NCI-H2107 (cell line): ENCODE measurements at regions not wholly inside any gene's neighbourhood (a gene's known extent, or its start where the extent isn't known, plus 50 kb on each side); places are given as distances from the start of the nearest gene placed in this dataset.
"Not testable (repeated sequence)": the region's sequence is repeated elsewhere in the genome, so short reads cannot be mapped to it uniquely, and the experiment has no call there.

Experiments
- DNase-seq: peaks from one replicate; lab custom pipeline; 2025; lab: John Stamatoyannopoulos, UW

DNA sequence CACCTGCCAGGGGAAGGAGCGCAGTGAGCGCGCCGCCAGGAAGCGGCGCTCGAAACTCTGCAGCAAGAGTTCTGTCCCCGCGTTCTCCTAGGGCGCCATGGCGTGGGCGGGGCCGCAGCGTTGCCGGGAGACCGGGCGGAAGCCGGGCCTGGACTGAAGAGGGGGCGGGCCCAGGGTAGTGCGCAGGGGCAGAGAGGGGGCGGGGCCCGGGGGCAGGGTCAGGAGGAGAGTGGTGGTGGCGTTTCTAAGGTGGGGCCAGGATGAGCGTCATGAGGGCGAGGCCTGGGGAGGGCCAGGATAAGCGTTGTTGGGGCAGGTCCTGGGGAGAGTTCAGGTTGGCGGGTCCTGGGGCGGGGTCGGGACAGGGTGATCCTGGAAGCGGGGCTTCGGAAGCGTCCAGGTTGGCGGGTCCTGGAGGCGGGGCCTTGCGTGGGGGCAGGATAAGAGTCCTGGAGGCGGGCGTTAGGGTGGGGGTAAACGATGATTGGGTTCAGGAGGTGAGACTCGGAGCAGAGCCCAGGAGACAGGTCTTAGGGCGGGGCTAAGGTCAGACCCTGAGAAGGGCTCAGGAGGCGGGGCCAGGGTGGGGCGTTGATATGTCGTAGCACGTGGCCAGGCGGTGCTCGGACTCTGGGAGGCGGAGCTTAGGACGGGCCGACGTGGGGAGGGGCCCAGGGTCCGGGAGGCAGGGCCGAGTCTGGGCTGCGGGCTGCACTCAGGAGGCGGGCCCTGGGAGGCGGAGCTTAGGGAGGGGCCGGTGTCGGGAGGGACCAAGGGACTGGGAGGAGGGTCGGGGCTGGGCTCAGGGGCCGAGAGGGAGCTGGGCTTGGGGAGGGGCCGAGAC is 189.4 kb downstream of the ADRA2C start:
- peak; percentile 75 for DNase-seq

DNA sequence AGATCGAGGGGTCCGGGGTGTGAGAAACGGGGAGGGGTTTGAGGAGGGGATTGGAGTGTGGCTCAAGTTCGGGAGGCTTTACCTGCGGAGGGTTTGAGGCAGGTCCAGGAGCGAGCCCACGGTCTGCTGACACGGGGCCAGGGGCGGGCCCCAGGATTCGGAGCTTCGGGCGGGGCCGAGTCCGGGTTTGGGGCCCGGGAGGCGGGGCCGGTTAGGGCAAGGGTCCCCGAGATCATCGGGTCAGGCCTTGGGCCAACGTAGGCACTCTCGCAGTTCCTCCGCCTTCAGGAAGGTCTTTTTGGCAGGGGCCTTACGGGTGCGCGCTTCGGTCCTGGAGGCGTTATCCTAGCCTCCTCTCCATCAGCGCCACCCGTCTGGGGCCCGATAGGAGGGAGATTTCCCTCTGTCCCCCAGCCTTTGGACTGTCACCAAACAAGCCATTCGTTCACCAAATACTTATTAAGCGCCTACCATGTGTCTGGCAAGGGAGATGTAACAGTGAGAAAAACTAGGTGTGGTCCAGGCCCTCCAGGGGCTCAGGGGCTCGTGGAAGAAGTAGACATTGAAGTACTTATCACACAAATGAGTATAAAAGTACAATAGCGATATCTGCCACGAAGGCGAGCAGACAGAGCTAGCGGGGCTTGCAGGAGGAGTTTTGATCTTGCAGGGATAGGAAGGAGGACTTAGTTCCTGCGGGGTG is 190.1 kb downstream of the ADRA2C start:
- DNase-seq = not testable (repeated sequence)

DNA sequence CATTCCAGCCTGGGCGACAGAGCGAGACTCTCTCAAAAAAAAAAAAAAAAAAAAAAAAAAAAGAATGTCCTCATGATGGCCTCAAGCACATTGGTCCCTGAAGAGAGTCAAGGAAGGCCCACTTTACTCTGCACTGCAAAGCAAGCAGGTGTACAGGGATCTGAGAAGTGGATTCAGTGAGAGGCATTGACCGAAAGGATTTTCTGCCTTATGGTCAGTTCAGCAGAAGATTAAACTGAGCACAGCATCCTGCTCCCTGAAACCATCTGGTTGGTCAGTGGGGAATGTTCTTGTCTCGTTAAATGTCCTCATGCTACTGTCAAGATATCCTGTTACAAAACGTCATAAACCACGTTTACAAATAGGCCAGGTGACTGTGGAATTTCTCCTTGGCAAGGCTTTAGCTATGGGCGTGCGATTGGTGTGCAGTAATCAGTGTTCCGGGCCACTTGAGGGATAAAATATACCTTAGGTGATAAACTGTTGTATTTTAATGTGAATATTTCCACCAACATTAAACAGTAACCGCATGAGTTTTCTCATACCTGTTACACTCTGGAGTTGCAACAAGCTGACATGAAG is 195.0 kb downstream of the ADRA2C start:
- not testable (repeated sequence) for DNase-seq

- not testable (repeated sequence) for DNase-seq
Measured at GRCh38 chr4:3964572-3965278, 198.5 kb downstream of the ADRA2C start.

- not testable (repeated sequence) for DNase-seq
Measured at GRCh38 chr4:3967204-3967603, 201.0 kb downstream of the ADRA2C start.

DNA sequence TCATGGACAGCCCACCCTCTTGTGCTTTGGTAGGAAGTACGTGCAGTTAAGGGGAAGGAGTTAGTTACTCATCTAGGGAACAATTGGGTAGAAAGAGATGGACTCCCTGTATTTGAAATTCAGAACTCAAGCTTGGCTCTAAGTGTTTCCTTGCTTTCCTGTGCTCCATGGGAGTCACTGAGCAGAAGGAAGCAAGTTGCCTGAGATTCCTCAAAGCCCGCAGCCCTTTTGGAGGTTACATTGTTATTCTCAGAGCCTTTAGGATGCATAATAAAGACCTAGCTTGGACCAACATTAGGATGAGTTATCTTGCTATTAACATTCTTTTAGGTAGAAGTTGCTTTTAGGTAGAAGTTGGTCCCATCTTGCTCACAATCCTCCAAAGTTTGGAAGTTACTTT is 206.4 kb downstream of the ADRA2C start:
- not testable (repeated sequence) for DNase-seq

DNA sequence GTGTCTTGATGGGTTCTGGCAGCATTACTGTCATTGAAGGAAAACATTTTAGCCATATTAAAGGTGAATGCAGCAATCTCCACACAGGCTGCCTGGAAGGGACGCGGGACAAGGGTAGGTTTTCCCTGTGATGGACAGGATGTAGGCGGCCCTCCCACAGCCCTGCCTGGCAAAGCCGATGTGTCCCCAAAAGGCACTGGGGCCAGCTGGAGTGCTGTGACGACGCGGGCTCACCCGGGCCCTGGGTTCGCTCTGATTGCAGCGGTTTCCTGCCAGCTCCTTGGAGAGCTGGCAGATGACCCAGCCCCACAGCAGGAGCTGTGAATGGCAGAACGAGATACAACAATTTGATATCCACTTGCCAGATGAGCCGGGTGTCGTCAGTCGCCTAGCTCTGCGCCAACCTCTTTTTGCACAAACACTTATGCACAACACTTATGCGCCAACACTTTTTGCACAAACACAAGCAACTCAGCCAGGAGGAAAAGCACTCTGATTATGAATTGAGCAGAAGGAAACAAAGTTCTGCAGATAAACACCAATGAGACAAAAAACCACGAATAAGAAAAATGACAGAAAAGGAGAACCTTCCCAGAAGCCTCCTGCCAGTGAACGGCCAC is 207.5 kb downstream of the ADRA2C start:
- DNase-seq = not testable (repeated sequence)

GRCh38 chr4:3983518-3984125 is 217.4 kb downstream of the ADRA2C start:
- not testable (repeated sequence) for DNase-seq

GRCh38 chr4:3984796-3985195 is 218.6 kb downstream of the ADRA2C start:
- not testable (repeated sequence) for DNase-seq

DNA sequence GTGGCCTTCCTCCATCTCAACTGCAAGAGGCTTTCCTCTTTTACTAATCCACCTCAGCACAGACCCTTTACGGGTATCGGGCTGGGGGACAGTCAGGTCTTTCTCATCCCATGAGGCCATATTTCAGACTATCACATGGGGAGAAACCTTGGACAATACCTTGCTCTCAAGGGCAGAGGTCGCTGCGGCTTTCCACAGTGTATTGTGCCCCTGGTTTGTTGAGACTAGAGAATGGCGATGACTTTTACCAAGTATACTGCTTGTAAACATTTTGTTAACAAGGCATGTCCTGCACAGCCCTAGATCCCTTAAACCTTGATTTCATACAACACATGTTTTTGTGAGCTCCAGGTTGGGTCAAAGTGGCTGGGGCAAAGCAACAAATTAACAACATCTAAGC is 220.2 kb downstream of the ADRA2C start:
- not testable (repeated sequence) for DNase-seq

GRCh38 chr4:3997386-3997785 is 229.3 kb downstream of the OTOP1 start:
- not testable (repeated sequence) for DNase-seq

- DNase-seq = not testable (repeated sequence)
Measured at GRCh38 chr4:4004036-4004435, 222.7 kb downstream of the OTOP1 start.

DNA sequence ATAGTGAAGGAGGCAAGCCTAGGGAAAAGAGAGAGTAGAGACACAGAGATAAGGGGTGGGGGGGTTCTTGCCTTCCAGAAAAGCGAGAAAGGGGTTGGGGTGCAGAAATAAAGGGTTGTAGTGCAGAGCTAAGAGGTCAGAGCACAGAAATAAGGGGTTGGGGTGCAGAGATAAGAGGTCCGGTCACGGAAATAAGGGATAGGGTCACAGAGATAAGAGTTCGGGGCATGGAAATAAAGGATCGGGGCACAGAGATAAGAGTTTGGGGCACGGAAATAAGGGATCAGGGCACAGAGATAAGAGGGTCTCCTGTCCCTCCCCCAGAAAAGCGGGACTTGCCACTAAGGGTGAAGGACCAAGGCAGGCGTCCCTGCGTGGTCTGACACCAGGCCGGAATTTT is 222.0 kb downstream of the OTOP1 start:
- DNase-seq = not testable (repeated sequence)

DNA sequence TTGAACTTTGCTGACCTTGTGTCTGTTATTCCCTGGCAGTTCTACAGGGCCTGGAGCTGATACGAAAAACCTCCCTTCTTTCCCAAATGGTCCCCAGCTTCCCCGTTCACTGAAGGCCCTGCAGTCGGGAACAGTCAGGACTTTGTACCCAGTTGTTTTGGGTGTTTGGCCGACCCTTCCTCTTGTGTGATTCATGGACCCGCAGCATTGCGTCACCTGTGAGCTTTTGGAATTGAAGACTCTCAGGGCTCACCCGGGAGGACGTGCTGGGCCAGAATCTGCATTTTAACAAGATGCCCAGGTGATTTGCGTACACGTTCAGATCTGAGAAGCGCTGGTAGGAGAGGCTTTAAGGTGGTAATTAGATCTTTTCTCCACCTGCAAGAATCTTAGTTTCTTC is 220.4 kb downstream of the OTOP1 start:
- DNase-seq = not testable (repeated sequence)

DNA sequence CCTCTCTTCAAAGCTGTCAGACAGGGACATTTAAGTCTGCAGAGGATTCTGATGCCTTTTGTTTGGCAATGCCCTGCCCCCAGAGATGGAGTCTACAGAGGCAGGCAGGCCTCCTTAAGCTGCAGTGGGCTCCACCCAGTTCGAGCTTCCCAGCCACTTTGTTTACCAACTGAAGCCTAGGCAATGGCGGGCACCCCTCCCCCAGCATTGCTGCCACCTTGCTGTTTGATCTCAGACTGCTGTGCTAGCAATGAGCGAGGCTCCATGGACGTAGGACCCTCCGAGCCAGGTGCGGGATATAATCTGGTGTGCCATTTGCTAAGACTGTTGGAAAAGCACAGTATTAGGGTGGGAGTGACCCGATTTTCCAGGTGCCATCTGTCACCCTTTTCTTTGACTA is 207.7 kb downstream of the OTOP1 start:
- not testable (repeated sequence) for DNase-seq

- DNase-seq = not testable (repeated sequence)
Measured at GRCh38 chr4:4021161-4021560, 205.6 kb downstream of the OTOP1 start.

DNA sequence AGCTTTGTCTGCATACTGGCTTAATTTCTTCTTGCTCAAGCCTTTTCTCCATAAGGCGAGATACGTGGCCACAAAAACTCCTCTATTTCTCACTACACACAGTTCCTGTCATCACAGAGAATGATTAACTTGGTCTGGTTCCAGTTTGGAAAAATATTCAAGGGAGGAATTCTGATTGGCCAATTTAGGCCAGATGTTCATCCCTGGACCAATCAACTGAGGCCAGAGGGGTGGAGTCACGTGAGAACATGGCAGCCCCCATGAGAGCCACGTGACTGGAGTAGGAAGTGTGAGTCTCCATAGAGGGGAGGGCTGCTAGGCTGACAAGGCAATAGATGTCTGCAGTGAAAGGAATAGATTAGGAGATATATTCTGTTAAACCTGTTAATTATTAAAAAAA is 200.0 kb downstream of the OTOP1 start:
- DNase-seq = not testable (repeated sequence)

- DNase-seq = not testable (repeated sequence)
Measured at GRCh38 chr4:4028752-4029151, 198.0 kb downstream of the OTOP1 start.

GRCh38 chr4:4030509-4030908 is 196.2 kb downstream of the OTOP1 start:
- not testable (repeated sequence) for DNase-seq

DNA sequence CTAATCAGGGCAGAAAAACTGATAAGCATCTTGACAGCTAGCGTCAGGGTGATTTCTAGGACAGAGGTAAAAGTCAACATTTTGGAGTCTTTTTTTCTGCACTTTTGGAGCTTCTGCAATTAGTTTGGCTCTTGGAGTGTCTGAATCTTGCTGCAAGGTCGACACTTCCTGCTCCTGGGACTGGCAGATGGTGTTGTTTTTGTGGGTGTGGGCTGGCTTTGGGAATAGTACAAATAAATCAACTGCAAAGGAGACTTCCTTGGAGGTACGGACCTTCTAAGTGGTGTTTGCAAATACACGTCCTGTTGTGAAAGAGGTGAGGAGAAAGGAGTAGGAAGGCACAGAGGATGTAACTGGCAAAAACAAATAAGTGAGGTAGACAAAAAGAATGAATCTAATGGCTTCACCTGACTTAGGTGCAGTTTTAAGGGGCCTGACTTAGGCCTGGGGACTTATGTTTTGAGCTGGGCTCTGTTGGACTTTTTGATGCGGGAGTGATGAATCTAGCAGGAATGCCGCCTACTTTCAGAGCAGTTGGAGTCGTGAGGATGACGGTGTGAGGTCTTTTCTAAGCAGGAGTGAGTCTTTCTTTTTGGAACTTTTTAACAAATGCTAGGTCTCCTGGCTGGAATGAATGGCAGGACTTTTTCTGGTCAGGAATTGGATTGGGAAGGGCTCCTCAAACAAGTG is 195.1 kb downstream of the OTOP1 start:
- not testable (repeated sequence) for DNase-seq

DNA sequence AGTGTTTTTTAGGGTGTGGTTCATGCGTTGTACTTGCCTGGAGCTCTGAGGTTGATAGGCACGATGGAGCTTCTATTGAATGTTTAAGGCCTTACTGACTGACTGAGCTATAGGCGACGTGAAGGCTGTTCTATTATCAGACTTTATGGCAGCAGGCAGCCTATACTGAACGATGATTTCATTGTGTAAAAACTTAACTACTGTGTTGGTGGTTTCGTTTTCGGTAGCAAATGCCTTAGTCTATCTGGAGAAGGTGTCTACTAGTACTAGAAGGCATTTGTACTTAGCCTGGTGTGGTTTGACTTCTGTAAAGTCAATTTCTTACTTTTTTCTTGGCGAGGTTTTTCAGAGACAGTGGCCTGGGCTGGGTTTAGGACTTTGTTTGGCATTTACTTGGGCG is 194.4 kb downstream of the OTOP1 start:
- not testable (repeated sequence) for DNase-seq
